ENCODE measurements at regions not wholly inside any gene's neighbourhood (a gene's known extent, or its start where the extent isn't known, plus 50 kb on each side); places are given as distances from the start of the nearest gene placed in this dataset.

DNA sequence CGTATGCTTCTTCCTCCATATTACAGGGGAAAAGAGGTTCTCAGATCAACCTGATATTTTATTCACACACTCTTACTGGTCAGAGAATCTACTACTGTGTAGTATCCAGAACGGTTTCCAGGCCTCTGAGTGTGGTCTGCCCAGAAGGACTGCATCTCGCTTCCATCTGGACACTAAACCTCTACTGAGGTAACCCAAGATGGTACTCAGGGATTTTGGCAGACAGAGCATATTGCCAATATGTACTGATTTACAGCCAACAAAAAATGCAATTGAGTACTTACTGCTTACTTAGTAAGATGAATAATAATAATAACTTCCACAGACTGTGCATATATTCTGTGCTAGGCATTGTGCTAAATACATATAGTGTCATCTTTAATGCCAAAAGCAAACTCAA is 55.8 kb downstream of the CYRIA start:
- TF ChIP-seq, protein P1, sequence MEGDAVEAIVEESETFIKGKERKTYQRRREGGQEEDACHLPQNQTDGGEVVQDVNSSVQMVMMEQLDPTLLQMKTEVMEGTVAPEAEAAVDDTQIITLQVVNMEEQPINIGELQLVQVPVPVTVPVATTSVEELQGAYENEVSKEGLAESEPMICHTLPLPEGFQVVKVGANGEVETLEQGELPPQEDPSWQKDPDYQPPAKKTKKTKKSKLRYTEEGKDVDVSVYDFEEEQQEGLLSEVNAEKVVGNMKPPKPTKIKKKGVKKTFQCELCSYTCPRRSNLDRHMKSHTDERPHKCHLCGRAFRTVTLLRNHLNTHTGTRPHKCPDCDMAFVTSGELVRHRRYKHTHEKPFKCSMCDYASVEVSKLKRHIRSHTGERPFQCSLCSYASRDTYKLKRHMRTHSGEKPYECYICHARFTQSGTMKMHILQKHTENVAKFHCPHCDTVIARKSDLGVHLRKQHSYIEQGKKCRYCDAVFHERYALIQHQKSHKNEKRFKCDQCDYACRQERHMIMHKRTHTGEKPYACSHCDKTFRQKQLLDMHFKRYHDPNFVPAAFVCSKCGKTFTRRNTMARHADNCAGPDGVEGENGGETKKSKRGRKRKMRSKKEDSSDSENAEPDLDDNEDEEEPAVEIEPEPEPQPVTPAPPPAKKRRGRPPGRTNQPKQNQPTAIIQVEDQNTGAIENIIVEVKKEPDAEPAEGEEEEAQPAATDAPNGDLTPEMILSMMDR (IDR thresholded peaks at IDR 0.05; ENCODE audit: borderline replicate concordance): no peak
- peaks cover 33% of the 10 kb centered on the region for H3K4me1 ChIP-seq
- H3K27ac ChIP-seq (replicated peaks): no peak overlapping the region
- no peak overlapping the region for H3K4me3 ChIP-seq
- H3K27me3 ChIP-seq (ENCODE audit: low read depth): peaks cover 20% of the 10 kb centered on the region
- no peaks in the 10 kb centered on the region for H3K36me3 ChIP-seq
- intact Hi-C loops (cut with micrococcal nuclease): loop anchor here (5.0 kb wide), 1 partner anchor 148 kb away; no protein-coding TSS in a partner anchor
- no peak for DNase-seq
- no peaks in the 10 kb centered on the region for H3K9me3 ChIP-seq (replicated peaks)

DNA sequence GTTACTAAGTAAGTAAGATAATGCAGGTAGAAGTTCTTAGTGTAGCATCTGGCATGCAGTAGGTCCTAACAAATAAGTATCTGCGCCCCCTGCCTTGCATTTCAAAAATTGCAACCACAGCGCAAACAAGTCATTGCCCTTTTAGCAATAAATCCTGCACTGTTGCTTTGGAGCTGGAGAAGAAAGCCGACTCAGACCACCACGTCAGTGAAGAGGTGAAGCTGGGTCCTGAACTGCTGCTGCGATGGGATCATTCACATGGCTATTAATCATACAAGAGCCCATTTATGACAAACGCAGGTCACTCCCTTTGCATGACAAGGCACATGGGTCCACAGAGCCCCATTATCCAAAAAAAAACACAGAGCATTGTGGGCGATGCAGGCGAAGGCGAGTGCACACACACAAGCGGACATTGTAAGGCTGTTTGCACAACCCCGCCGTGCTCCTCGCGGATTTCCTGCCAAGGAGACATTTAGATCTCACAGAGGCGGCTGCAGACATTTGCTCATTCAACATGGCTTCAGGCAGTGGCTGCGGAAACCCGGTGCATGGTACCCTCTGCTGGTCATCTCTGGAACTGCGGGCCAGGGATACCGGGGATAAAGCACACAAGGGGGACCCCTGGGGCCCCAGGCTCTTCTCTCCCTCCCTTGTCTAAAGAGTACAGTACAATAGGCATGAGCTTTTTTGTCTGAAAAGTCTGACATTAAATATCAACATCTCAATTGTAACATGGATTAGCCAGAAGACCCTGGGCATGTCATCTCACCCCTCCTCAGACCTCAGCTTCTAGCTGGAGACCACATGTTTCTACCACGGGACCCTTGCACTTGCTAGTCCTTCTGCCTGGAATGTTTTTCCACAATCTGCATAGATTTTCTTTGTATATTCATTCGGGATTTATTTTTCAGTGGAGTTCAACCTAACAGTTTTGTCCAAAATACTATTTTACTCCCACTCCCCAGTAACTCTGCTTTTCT is 56.7 kb downstream of the CYRIA start:
- peaks cover 12% of the 10 kb centered on the region for H3K27me3 ChIP-seq (ENCODE audit: low read depth)
- H3K36me3 ChIP-seq: no peaks in the 10 kb centered on the region
- H3K4me3 ChIP-seq: peak overlapping the region; percentile 68
- peak overlapping the region; percentile 71 for H3K27ac ChIP-seq (replicated peaks)
- intact Hi-C loops (cut with micrococcal nuclease): no loop called here
- no peaks in the 10 kb centered on the region for H3K9me3 ChIP-seq (replicated peaks)
- H3K4me1 ChIP-seq: peaks cover 24% of the 10 kb centered on the region
- TF ChIP-seq, protein P1 (IDR thresholded peaks at IDR 0.05; ENCODE audit: borderline replicate concordance): peak; percentile 90
- DNase-seq: peak; percentile 86

DNA sequence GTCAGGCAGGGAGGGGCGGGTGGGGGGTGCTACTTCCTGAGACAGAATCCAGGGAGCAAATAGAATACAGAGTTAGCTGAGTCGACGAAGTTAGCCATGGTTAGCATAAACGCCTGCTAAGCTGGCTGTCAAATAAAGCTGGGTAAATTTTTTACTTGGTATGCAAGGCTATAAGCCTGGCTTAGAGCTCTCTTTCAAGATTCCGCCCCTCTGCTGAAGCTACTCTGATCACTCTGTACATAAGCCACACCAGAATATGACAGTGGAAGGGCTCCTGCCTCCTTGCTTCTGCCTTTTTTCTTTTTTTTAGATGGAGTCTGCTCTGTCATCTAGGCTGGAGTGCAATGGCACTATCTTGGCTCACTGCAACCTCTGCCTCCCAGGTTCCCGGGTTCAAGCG is 58.3 kb downstream of the CYRIA start:
- no peak overlapping the region for H3K27ac ChIP-seq (replicated peaks)
- TF ChIP-seq, protein P1 (IDR thresholded peaks at IDR 0.05; ENCODE audit: borderline replicate concordance): no peak
- no peaks in the 10 kb centered on the region for H3K36me3 ChIP-seq
- DNase-seq: no peak
- H3K4me3 ChIP-seq: no peak overlapping the region
- intact Hi-C loops (cut with micrococcal nuclease): no loop called here
- H3K9me3 ChIP-seq (replicated peaks): no peaks in the 10 kb centered on the region
- H3K27me3 ChIP-seq (ENCODE audit: low read depth): no peaks in the 10 kb centered on the region
- peaks cover 13% of the 10 kb centered on the region for H3K4me1 ChIP-seq

DNA sequence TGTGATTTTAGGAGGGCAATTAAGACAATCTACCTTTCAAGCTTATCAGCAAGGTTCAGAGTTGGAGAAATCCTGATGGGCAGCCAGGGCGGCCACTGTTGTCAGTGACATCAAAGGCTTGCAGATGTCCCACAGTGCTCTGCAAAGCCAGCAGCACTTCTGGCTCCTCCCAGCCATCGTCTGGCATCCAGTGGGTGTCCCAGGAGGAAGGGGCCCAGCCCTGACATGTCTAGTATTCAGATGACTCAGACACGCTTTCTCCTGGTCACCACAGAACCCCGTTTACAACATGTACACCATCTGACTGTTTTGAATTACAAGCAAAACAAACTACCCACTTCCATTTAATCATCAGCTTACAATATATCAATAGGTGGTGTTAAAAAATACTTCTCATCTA is 61.4 kb downstream of the CYRIA start:
- DNase-seq: no peak

DNA sequence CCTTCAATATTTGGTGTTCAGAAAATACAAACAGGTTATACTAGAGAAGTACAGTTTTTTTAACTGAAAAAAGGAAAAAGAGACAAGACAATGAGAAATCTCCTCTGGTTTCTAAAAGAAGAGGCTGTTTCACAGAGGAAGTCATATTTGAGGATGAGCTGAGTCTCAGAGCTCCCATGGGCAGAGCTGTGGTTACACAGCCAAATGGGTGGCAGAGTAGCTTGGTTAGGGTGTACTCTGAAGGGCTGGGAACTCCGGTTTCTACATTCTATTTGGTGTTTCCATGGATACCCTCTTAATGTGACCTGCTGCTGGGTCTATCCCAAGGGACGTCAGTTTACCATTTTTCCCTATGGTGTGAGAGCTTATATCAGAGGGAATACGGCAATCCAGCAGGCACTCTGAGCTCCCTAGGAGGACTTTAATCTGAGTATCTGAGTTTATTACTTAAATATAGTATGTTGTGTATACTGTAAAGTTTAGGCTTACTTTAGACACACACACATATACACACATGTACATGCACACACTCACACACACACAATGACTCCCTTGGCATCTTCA is 74.2 kb downstream of the CYRIA start:
- Histone ChIP-seq H3K4me3 (no peak overlapping the region), H3K27ac (replicated peaks) (no peak overlapping the region), H3K36me3 (no peaks in the 10 kb centered on the region), H3K9me3 (replicated peaks) (no peaks in the 10 kb centered on the region), H3K27me3 (ENCODE audit: low read depth) (no peaks in the 10 kb centered on the region), H3K4me1 (no peaks in the 10 kb centered on the region)
- no peak for DNase-seq
- intact Hi-C loops (cut with micrococcal nuclease): no loop called here
- TF ChIP-seq, protein P1 (IDR thresholded peaks at IDR 0.05; ENCODE audit: borderline replicate concordance): no peak

More for the DNA sequence above, 61.4 kb downstream of the CYRIA start:
- intact Hi-C loops (cut with micrococcal nuclease): no loop called here
- H3K4me1 ChIP-seq: peaks cover 12% of the 10 kb centered on the region
- H3K27me3 ChIP-seq (ENCODE audit: low read depth): no peaks in the 10 kb centered on the region
- H3K9me3 ChIP-seq (replicated peaks): no peaks in the 10 kb centered on the region
- no peak overlapping the region for H3K27ac ChIP-seq (replicated peaks)
- no peaks in the 10 kb centered on the region for H3K36me3 ChIP-seq
- no peak overlapping the region for H3K4me3 ChIP-seq
- TF ChIP-seq, protein P1 (IDR thresholded peaks at IDR 0.05; ENCODE audit: borderline replicate concordance): no peak

Measured in left ventricle myocardium inferior (tissue), 1 donor.